ENCODE measurements at regions not wholly inside any gene's neighbourhood (a gene's known extent, or its start where the extent isn't known, plus 50 kb on each side); places are given as distances from the start of the nearest gene placed in this dataset.

DNA sequence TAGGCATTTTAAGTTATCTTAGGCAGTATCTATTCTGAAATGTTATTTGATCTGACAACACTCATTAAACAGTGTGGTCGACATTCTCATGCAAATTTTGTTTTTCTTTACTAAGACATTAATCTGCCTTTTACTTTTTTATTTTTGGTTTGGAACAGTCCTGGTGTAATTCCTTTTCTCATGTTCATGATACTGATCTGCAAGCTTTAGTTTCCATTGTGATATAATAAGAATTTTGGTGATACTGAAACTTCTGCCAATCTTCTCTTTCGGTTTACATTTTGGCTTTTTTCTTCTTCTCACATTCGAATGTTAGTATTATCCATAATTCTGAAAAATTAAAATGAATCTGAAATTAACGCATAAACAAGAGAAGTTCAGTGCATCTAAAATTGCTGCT lies 281.9 kb upstream of the MTPN start:
- H3K9me3 Mint-ChIP-seq (ENCODE audit: unreplicated experiment): peaks cover 46% of the 10 kb centered on the region
- H3K27ac Mint-ChIP-seq (ENCODE audit: unreplicated experiment): no peak overlapping the region
- no peaks in the 10 kb centered on the region for H3K27me3 Mint-ChIP-seq (ENCODE audit: unreplicated experiment)
- no peaks in the 10 kb centered on the region for H3K4me1 Mint-ChIP-seq (ENCODE audit: unreplicated experiment)
- H3K36me3 Mint-ChIP-seq (ENCODE audit: unreplicated experiment): peaks cover 2% of the 10 kb centered on the region
- DNase-seq (ENCODE audit: extremely low spot score, unreplicated experiment): no peak
- TF ChIP-seq, protein P1, sequence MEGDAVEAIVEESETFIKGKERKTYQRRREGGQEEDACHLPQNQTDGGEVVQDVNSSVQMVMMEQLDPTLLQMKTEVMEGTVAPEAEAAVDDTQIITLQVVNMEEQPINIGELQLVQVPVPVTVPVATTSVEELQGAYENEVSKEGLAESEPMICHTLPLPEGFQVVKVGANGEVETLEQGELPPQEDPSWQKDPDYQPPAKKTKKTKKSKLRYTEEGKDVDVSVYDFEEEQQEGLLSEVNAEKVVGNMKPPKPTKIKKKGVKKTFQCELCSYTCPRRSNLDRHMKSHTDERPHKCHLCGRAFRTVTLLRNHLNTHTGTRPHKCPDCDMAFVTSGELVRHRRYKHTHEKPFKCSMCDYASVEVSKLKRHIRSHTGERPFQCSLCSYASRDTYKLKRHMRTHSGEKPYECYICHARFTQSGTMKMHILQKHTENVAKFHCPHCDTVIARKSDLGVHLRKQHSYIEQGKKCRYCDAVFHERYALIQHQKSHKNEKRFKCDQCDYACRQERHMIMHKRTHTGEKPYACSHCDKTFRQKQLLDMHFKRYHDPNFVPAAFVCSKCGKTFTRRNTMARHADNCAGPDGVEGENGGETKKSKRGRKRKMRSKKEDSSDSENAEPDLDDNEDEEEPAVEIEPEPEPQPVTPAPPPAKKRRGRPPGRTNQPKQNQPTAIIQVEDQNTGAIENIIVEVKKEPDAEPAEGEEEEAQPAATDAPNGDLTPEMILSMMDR (IDR thresholded peaks at IDR 0.05): no peak
- H3K4me3 Mint-ChIP-seq (ENCODE audit: unreplicated experiment): no peak overlapping the region

DNA sequence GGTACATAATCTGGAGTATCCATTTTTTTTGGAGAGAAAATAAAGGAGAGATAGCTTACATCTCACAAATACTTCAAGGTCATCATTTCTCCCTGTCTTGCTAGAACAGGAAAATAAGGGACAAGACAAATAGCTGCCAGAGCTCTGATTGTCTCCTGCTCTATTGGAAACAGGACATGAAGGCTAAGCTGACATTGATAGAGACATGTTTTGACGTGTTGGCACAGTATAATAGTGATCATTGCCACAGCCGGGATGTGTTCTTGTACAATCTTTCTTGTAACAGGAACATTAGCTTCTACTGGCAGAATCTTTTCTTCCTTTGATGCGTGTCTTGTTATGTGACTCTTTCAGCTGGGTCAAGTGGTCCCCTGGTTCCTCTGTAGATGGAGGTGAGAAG lies 279.3 kb upstream of the MTPN start:
- DNase-seq (ENCODE audit: extremely low spot score, unreplicated experiment): no peak
- H3K36me3 Mint-ChIP-seq (ENCODE audit: unreplicated experiment): no peaks in the 10 kb centered on the region
- H3K4me3 Mint-ChIP-seq (ENCODE audit: unreplicated experiment): no peak overlapping the region
- H3K27ac Mint-ChIP-seq (ENCODE audit: unreplicated experiment): no peak overlapping the region
- no peaks in the 10 kb centered on the region for H3K27me3 Mint-ChIP-seq (ENCODE audit: unreplicated experiment)
- peaks cover 29% of the 10 kb centered on the region for H3K9me3 Mint-ChIP-seq (ENCODE audit: unreplicated experiment)
- TF ChIP-seq, protein P1 (IDR thresholded peaks at IDR 0.05): no peak
- H3K4me1 Mint-ChIP-seq (ENCODE audit: unreplicated experiment): no peaks in the 10 kb centered on the region

DNA sequence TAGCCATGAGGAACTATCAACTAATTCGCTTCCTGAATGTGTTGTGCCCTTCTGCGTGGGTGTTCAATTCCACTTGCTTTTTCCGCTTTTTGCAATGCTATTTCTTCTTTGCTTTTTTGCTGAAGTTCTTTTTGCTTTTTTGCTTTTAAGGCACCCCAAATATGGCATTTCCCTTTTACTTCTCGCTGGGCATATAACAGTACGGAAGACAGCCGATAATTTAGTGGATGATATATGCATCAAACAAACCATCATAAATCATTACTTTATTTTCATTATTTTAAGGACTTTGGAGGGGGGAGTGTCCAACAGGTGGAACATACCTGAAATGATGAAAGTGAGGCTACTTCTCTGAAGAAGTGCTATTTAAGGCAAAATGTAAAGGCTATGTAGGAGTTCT lies 277.0 kb upstream of the MTPN start:
- no peak overlapping the region for H3K4me3 Mint-ChIP-seq (ENCODE audit: unreplicated experiment)
- H3K27ac Mint-ChIP-seq (ENCODE audit: unreplicated experiment): no peak overlapping the region

DNA sequence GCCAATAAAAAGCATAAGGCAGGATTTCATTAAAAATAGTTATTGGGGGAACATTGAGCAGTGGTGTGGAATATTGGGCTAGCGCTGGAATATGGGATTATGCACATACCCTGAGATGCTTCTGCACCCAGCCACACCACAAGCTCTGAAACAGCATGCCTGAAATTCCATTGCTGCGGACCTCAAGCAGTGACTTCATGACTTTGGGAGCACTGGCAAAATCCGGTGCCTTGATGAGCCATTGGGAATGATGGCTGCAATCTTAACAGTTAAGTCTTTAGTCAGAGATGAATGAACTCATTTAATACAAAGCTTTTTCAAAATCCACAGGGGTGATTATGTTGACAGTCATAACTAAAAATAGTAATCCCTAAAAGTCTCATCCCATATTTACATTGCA lies 274.7 kb upstream of the MTPN start:
- TF ChIP-seq, protein P1 (IDR thresholded peaks at IDR 0.05): no peak
- Mint-ChIP-seq H3K27me3 (ENCODE audit: unreplicated experiment) (peaks cover 7% of the 10 kb centered on the region), H3K27ac (ENCODE audit: unreplicated experiment) (no peak overlapping the region), H3K9me3 (ENCODE audit: unreplicated experiment) (peaks cover 8% of the 10 kb centered on the region), H3K36me3 (ENCODE audit: unreplicated experiment) (no peaks in the 10 kb centered on the region), H3K4me3 (ENCODE audit: unreplicated experiment) (no peak overlapping the region), H3K4me1 (ENCODE audit: unreplicated experiment) (no peaks in the 10 kb centered on the region)
- no peak for DNase-seq (ENCODE audit: extremely low spot score, unreplicated experiment)

More for the DNA sequence above, 277.0 kb upstream of the MTPN start:
- Mint-ChIP-seq H3K36me3 (ENCODE audit: unreplicated experiment) (no peaks in the 10 kb centered on the region), H3K9me3 (ENCODE audit: unreplicated experiment) (peaks cover 9% of the 10 kb centered on the region), H3K4me1 (ENCODE audit: unreplicated experiment) (no peaks in the 10 kb centered on the region), H3K27me3 (ENCODE audit: unreplicated experiment) (peaks cover 7% of the 10 kb centered on the region)
- DNase-seq (ENCODE audit: extremely low spot score, unreplicated experiment): no peak
- TF ChIP-seq, protein P1 (IDR thresholded peaks at IDR 0.05): no peak

DNA sequence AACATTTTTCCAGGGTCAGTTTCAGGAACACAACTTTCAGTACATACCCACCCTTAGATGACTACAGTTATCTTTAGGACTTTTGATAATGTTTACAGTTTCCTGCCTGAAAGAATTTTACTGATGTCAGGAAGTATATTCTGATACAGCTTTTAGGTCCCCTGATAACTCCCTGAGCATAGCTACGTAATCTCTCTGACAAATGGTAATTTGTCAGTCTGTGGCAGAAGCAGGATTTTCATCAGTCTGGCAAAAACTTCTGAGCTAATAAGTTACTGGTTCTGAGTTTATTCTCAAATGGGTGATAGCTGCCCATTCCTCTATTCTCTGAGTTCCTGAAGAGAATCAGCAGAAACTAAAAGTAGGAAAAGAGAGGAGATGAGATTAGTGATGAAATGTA lies 270.1 kb upstream of the MTPN start:
- no peak for DNase-seq (ENCODE audit: extremely low spot score, unreplicated experiment)
- Mint-ChIP-seq H3K27me3 (ENCODE audit: unreplicated experiment) (peaks cover 23% of the 10 kb centered on the region), H3K27ac (ENCODE audit: unreplicated experiment) (no peak overlapping the region)

More for the DNA sequence above, 270.1 kb upstream of the MTPN start:
- Mint-ChIP-seq H3K4me3 (ENCODE audit: unreplicated experiment) (no peak overlapping the region), H3K9me3 (ENCODE audit: unreplicated experiment) (no peaks in the 10 kb centered on the region), H3K4me1 (ENCODE audit: unreplicated experiment) (no peaks in the 10 kb centered on the region), H3K36me3 (ENCODE audit: unreplicated experiment) (no peaks in the 10 kb centered on the region)
- TF ChIP-seq, protein P1 (IDR thresholded peaks at IDR 0.05): no peak

Measured in osteocyte (in vitro differentiated cells).